Vagina (tissue), 2 donors: ENCODE measurements at regions not wholly inside any gene's neighbourhood (a gene's known extent, or its start where the extent isn't known, plus 50 kb on each side); places are given as distances from the start of the nearest gene placed in this dataset.

Source experiments
- DNase-seq, 2 donors: peaks; one replicate each; pipeline ENCODE4 v3.0.0-alpha.2; 2017; ENCODE audit errors: extremely low spot score in 2 of 2
- H3K27ac ChIP-seq: fragments of 200-600 bp; sonication (generic); one replicate; pipeline ENCODE4 v1.5.1; 2019
- H3K27me3 ChIP-seq: fragments of 200-600 bp; sonication (generic); one replicate; pipeline ENCODE4 v1.5.1; 2019
- H3K36me3 ChIP-seq, 2 donors: fragments of 200-600 bp; sonication (generic); one replicate each; pipeline ENCODE4 v1.5.1; 2017 to 2019
- H3K4me1 ChIP-seq: fragments of 200-600 bp; sonication (generic); one replicate; pipeline ENCODE4 v1.5.1; 2019
- H3K4me3 ChIP-seq, 2 donors: fragments of 200-600 bp; sonication (generic); 1 replicate in 1 of 2; 2 replicates in 1 of 2; pipeline ENCODE4 v1.5.1; 2016 to 2019
- H3K9me3 ChIP-seq: fragments of 200-600 bp; sonication (generic); one replicate; pipeline ENCODE4 v1.5.1; 2019
- CTCF ChIP-seq, 3 experiments: fragments of 450-650 bp in 2 of 3; fragments of 200-600 bp in 1 of 3; sonication (generic) in 1 of 3; IDR thresholded peaks; one replicate each; pipeline ENCODE4 v1.5.1; 2017 to 2019; ENCODE audit warnings: antibody characterized with exemption in 3 of 3, mild to moderate bottlenecking in 2 of 3, moderate library complexity in 2 of 3
- POLR2A ChIP-seq, 2 donors: fragments of 450-650 bp; IDR thresholded peaks; one replicate each; pipeline ENCODE4 v1.6.1; 2017; ENCODE audit warnings: antibody characterized with exemption in 2 of 2, mild to moderate bottlenecking in 2 of 2, moderate library complexity in 2 of 2
- POLR2AphosphoS5 ChIP-seq, 2 donors: sonication (generic); formaldehyde crosslinking; IDR thresholded peaks; one replicate each; pipeline ENCODE4 v1.9.0; 2017; ENCODE audit warnings: antibody characterized with exemption in 2 of 2, mild to moderate bottlenecking in 2 of 2, low read depth in 1 of 2; ENCODE audit not compliant: insufficient read depth in 1 of 2
- intact Hi-C: fragments of 100-400 bp; cut with DNase I; formaldehyde crosslinking; loops from one replicate; pipeline ENCODE4 v1.15.1; 2023

GRCh38 chr3:197421021-197421420 is 122.6 kb upstream of the DLG1 start:
- no peaks in the 10 kb centered on the region for H3K9me3 ChIP-seq
- no peak overlapping the region for H3K4me3 ChIP-seq
- no peak for DNase-seq
- no peaks in the 10 kb centered on the region for H3K27me3 ChIP-seq
- H3K27ac ChIP-seq, result no peak overlapping the region
- TF ChIP-seq POLR2A (IDR thresholded peaks at IDR 0.05) (no peak), POLR2AphosphoS5 (IDR thresholded peaks at IDR 0.05; ENCODE audit: insufficient read depth in 1 of 2, low read depth in 1 of 2) (no peak), CTCF (IDR thresholded peaks at IDR 0.05) (no peak)
- H3K36me3 ChIP-seq, result no peaks in the 10 kb centered on the region
- no peaks in the 10 kb centered on the region for H3K4me1 ChIP-seq
- intact Hi-C loops, result no loop called here

- intact Hi-C loops, result no loop called here
- no peak for TF ChIP-seq POLR2AphosphoS5 (IDR thresholded peaks at IDR 0.05; ENCODE audit: insufficient read depth in 1 of 2, low read depth in 1 of 2)
- no peak for TF ChIP-seq CTCF (IDR thresholded peaks at IDR 0.05)
- TF ChIP-seq POLR2A (IDR thresholded peaks at IDR 0.05), result no peak
- no peaks in the 10 kb centered on the region for H3K4me1 ChIP-seq
- no peaks in the 10 kb centered on the region for H3K9me3 ChIP-seq
- H3K27ac ChIP-seq, result no peak overlapping the region
- H3K36me3 ChIP-seq, result no peaks in the 10 kb centered on the region
- DNase-seq, result no peak
- no peaks in the 10 kb centered on the region for H3K27me3 ChIP-seq
- H3K4me3 ChIP-seq, result no peak overlapping the region
These were observed 122.2 kb upstream of the DLG1 start for GRCh38 chr3:197420566-197420965.

GRCh38 chr3:197420115-197420514 is 121.7 kb upstream of the DLG1 start:
- TF ChIP-seq CTCF (IDR thresholded peaks at IDR 0.05) (no peak), POLR2A (IDR thresholded peaks at IDR 0.05) (no peak), POLR2AphosphoS5 (IDR thresholded peaks at IDR 0.05; ENCODE audit: insufficient read depth in 1 of 2, low read depth in 1 of 2) (no peak)
- H3K27ac ChIP-seq, result no peak overlapping the region

GRCh38 chr3:197419696-197420095 is 121.3 kb upstream of the DLG1 start:
- DNase-seq, result no peak
- H3K27ac ChIP-seq, result no peak overlapping the region
- no peaks in the 10 kb centered on the region for H3K36me3 ChIP-seq
- H3K4me1 ChIP-seq, result no peaks in the 10 kb centered on the region
- no peaks in the 10 kb centered on the region for H3K27me3 ChIP-seq
- no peaks in the 10 kb centered on the region for H3K9me3 ChIP-seq
- no peak overlapping the region for H3K4me3 ChIP-seq
- intact Hi-C loops, result no loop called here
- TF ChIP-seq CTCF (IDR thresholded peaks at IDR 0.05) (no peak), POLR2AphosphoS5 (IDR thresholded peaks at IDR 0.05; ENCODE audit: insufficient read depth in 1 of 2, low read depth in 1 of 2) (no peak), POLR2A (IDR thresholded peaks at IDR 0.05) (no peak)

More at GRCh38 chr3:197420115-197420514, 121.7 kb upstream of the DLG1 start:
- intact Hi-C loops, result no loop called here
- no peaks in the 10 kb centered on the region for H3K4me1 ChIP-seq
- no peaks in the 10 kb centered on the region for H3K9me3 ChIP-seq
- no peak for DNase-seq
- H3K36me3 ChIP-seq, result no peaks in the 10 kb centered on the region
- H3K4me3 ChIP-seq, result no peak overlapping the region
- H3K27me3 ChIP-seq, result no peaks in the 10 kb centered on the region

- Histone ChIP-seq H3K36me3 (no peaks in the 10 kb centered on the region), H3K27me3 (no peaks in the 10 kb centered on the region), H3K4me3 (no peak overlapping the region), H3K4me1 (no peaks in the 10 kb centered on the region), H3K9me3 (no peaks in the 10 kb centered on the region), H3K27ac (no peak overlapping the region)
- intact Hi-C loops, result no loop called here
- TF ChIP-seq POLR2AphosphoS5 (IDR thresholded peaks at IDR 0.05; ENCODE audit: insufficient read depth in 1 of 2, low read depth in 1 of 2) (no peak), POLR2A (IDR thresholded peaks at IDR 0.05) (no peak), CTCF (IDR thresholded peaks at IDR 0.05) (no peak)
- no peak for DNase-seq
These were observed 119.7 kb upstream of the DLG1 start for GRCh38 chr3:197417911-197418618.
